Caki2 (cell line): ENCODE measurements at regions not wholly inside any gene's neighbourhood (a gene's known extent, or its start where the extent isn't known, plus 50 kb on each side); places are given as distances from the start of the nearest gene placed in this dataset.

ENCODE experiments used
- DNase-seq: peaks from one replicate; pipeline ENCODE4 v3.0.0-alpha.2; 2015; ENCODE audit warnings: low read depth
- in situ Hi-C: cut with HindIII; loops from 2 replicates; pipeline ENCODE4 v1.10.0; 2016; ENCODE audit warnings: low sequenced_read_pairs, low pct_unique_long_range_greater_than_20kb, mixed read lengths

DNA sequence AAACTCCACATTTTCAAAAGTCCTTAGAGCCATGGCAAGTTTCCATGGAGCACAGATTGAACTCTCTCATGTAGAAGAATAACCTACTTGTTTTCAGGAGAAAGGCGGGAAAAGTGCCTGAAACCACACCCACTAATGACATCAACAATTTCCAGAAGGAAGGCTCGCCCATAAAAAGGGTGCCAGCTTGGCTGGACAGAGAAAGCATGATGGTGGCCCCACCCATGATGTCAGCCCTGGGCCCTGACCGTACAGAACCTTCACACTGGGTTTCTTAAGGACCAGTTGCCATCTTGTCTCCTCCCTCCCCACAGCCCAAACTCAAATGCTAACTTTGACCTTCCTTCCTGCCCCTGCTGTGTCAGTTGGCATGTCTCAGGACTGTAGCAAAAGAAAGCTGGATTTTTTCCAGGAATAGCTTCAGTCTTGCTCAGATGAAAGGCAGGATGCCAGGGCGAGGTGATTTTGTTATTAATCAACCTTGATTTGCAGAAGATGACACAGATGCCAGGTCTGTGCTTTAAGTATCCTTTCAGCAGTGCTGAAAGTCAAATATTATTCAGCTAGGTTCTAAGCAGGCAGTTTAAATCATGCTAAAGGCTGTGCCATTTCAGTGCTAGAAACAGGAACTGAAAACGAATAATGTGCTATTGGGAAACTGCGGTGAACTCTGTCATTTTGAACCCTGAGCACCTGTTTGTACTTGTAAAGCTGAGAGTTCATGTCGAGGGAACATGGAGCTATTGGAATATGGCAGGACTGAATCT is 89.5 kb upstream of the RFC3 start:
- in situ Hi-C loops = no loop called here
- peak; percentile 52 for DNase-seq

DNA sequence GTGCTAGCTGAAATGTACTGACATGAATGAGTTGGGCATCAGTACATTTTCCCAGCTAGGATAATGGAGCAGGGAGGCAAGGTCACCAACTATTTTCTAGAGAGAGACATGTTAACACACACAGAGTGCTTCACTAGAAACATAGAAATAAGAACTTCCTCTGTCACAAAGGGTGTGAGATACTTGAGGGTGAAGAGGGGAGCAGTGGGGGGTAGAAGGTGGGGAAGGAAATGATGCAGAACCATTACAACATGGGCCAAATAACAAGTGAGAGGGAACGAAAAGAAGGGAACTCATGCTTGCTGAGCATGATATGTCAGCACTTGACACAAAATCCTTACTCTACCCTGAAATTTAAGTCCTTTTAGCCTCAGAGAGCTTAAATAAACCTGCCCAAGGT is 87.8 kb upstream of the RFC3 start:
- in situ Hi-C loops = no loop called here
- no peak for DNase-seq

GRCh38 chr13:33730619-33731018 is 87.3 kb upstream of the RFC3 start:
- in situ Hi-C loops = no loop called here

DNA sequence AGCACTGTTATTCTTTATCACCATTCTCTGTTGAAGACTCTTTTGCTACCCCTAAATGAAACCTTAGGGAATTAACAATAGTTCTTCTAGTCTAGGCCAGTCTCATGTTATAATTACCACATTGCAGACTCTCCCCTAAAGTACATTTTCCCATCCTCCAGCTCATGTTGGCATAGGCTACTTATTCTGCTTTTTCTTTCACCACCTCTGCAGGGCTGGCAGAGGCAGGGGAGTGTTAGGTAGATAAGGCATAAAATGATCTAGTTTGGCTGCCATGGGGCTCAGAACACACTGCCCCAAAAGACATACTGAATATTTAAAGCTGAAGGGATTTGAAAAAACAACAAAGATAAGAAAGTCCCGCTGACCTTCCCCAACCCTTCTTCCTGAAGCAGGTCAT is 82.7 kb upstream of the RFC3 start:
- in situ Hi-C loops = no loop called here
- DNase-seq = no peak

More at GRCh38 chr13:33730619-33731018, 87.3 kb upstream of the RFC3 start:
- no peak for DNase-seq

GRCh38 chr13:33739254-33739653 is 78.7 kb upstream of the RFC3 start:
- DNase-seq = no peak
- in situ Hi-C loops = no loop called here

DNA sequence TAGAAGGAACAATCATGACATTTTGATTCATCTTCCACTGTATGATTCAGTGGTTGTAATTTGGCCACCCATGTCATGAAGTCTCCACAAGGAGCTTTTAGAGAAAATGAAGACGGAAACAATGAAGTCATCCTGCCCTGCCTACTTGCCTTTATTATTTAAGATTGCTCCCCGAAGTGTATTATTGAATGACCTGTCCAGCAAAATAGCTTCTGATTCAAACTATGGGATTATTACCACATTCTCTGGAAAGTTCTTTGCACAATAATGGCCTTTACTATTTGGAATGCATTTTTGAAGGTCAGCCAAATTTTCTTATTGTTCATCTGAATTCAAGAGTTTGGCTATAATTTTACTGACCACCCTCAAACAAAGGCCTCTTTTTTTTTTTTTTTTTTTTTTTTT is 77.8 kb upstream of the RFC3 start:
- no peak for DNase-seq

GRCh38 chr13:33742321-33742720 is 75.6 kb upstream of the RFC3 start:
- in situ Hi-C loops = no loop called here
- no peak for DNase-seq

More for the DNA sequence above, 77.8 kb upstream of the RFC3 start:
- in situ Hi-C loops = no loop called here

DNA sequence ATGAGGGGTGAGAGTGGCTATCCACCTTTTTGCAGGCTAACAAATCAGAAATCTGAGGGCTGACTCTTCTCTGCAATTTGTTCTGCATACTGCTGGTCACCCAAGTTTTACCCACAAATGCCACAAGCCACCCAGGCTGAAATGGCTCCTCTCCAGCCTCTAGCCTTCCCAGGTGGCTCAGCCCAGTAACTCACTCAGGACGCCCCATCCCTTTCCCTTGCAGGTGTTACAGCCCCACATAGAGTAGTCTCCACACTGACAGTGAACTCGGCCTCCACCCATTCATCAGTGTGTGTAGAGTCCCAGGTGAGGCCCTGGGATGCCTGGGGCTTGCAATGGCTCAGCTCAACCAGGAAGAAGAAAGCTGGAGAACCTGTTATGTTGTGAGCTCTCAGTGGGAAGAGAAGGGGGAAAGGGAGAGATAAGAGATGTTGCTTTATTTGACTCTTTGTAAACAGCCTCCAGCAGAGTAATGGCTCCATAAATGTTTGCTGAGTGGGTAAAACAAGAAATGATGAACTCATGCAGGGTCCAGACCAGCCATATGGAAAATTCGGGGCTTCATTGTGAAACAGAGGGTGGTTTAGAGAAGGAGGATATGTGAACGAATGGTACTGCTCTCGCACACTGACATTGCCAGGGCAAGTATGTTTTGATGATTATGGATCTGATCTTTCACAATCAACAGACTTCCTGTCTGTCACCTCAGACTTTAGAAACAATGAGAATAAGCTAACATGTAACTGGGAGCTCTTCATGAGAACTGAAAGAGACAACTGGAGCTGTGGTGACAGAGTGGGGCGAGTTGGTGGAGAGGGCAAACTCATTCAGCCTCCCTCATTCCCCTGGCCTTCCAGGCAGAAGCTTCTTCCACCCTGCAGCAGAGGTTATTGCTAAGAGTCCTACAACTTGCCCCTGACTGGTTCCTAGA is 74.2 kb upstream of the RFC3 start:
- DNase-seq = no peak
- in situ Hi-C loops = no loop called here

GRCh38 chr13:33744589-33745369 is 73.2 kb upstream of the RFC3 start:
- in situ Hi-C loops = no loop called here
- no peak for DNase-seq

GRCh38 chr13:33745370-33746324 is 72.3 kb upstream of the RFC3 start:
- DNase-seq = no peak
- in situ Hi-C loops = no loop called here

GRCh38 chr13:33746867-33747266 is 71.1 kb upstream of the RFC3 start:
- in situ Hi-C loops = no loop called here
- no peak for DNase-seq

- no peak for DNase-seq
- in situ Hi-C loops = no loop called here
Observed at GRCh38 chr13:33751151-33751550, 66.8 kb upstream of the RFC3 start.

- no peak for DNase-seq
- in situ Hi-C loops = no loop called here
Observed at GRCh38 chr13:33752094-33752493, 65.9 kb upstream of the RFC3 start.

GRCh38 chr13:33752597-33752996 is 65.4 kb upstream of the RFC3 start:
- in situ Hi-C loops = no loop called here
- no peak for DNase-seq

- DNase-seq = no peak
- in situ Hi-C loops = no loop called here
Observed at GRCh38 chr13:33756929-33757328, 61.0 kb upstream of the RFC3 start.

- in situ Hi-C loops = no loop called here
- no peak for DNase-seq
Observed at GRCh38 chr13:33757713-33758112, 60.2 kb upstream of the RFC3 start.

- in situ Hi-C loops = no loop called here
Observed at GRCh38 chr13:33758113-33758512, 59.8 kb upstream of the RFC3 start.

GRCh38 chr13:33761740-33762139 is 56.2 kb upstream of the RFC3 start:
- in situ Hi-C loops = no loop called here
- no peak for DNase-seq

More at GRCh38 chr13:33758113-33758512, 59.8 kb upstream of the RFC3 start:
- no peak for DNase-seq
